Right lobe of liver (tissue), 6 donors: ENCODE measurements at regions not wholly inside any gene's neighbourhood (a gene's known extent, or its start where the extent isn't known, plus 50 kb on each side); places are given as distances from the start of the nearest gene placed in this dataset.
"Not testable (repeated sequence)": the region's sequence is repeated elsewhere in the genome, so short reads cannot be mapped to it uniquely, and the experiment has no call there.

Source experiments
- ATAC-seq, 4 donors: fragments of 200-7000 bp; cut with Tn5 transposase; one replicate each; pipeline ENCODE4 v1.9.1; 2020; ENCODE audit warnings: mild to moderate bottlenecking in 4 of 4, moderate library complexity in 4 of 4
- DNase-seq, 3 donors: peaks; one replicate each; pipeline ENCODE4 v3.0.0-alpha.2; 2020
- H3K27ac ChIP-seq, 3 donors: fragments of 200-600 bp; one replicate each; pipeline ENCODE4 v1.8.0; 2022
- H3K27me3 ChIP-seq, 2 donors: fragments of 200-600 bp; one replicate each; pipeline ENCODE4 v1.8.0; 2022
- H3K36me3 ChIP-seq, 4 donors: fragments of 200-600 bp; sonication (generic) in 1 of 4; one replicate each; pipeline versions ENCODE4 v1.5.1 to v1.8.0; 2017 to 2022; ENCODE audit warnings: control low read depth in 1 of 4
- H3K4me1 ChIP-seq, 4 donors: fragments of 200-600 bp; sonication (generic) in 1 of 4; one replicate each; pipeline versions ENCODE4 v1.5.1 to v1.8.0; 2017 to 2022; ENCODE audit warnings: control low read depth in 1 of 4
- H3K4me3 ChIP-seq, 3 donors: fragments of 200-600 bp; one replicate each; pipeline ENCODE4 v1.8.0; 2022
- H3K9me3 ChIP-seq, 4 donors: fragments of 200-600 bp; sonication (generic) in 1 of 4; one replicate each; pipeline versions ENCODE4 v1.5.1 to v1.8.0; 2017 to 2022; ENCODE audit warnings: control low read depth in 1 of 4
- WGBS: methylation state at CpG from one replicate; pipeline ENCODE4 v1.1.6; 2018; ENCODE audit warnings: low coverage, low lambda C conversion rate; ENCODE audit not compliant: insufficient coverage; ENCODE audit errors: missing lambda C conversion rate; 5-methylcytosine and 5-hydroxymethylcytosine counted together
- intact Hi-C, 2 donors: fragments of 100-400 bp; cut with DNase I; formaldehyde crosslinking; loops; one replicate each; pipeline versions ENCODE4 v1.11.2 to v1.14.1; 2022
- small RNA-seq, 2 experiments: library from RNA; depleted of rRNA; stranded (forward); fragments of <200 nt; gene quantifications; one replicate each; pipeline ENCODE3, GENCODE V24; 2016
- donor health status: DM: no; HTN: yes; CAD: no.
- donor health status: DM: no; HTN: no; CAD: no.
- donor health status: DM: no; HTN: no; CAD: no.
- donor health status: DM: no; HTN: yes; CAD: no.
- donor health status: DM: no; HTN: yes; CAD: no.

GRCh38 chr15:30295150-30295844 lies 98.0 kb downstream of the CHRFAM7A start:
- intact Hi-C loops, H3K4me1 ChIP-seq, H3K27me3 ChIP-seq, DNase-seq, H3K27ac ChIP-seq, ATAC-seq, H3K4me3 ChIP-seq, H3K9me3 ChIP-seq, H3K36me3 ChIP-seq: not testable (repeated sequence)
- no CpG with 5 or more reads among the region's 14 CpGs for WGBS

- intact Hi-C loops, H3K36me3 ChIP-seq, H3K27ac ChIP-seq, H3K4me3 ChIP-seq, DNase-seq, H3K9me3 ChIP-seq, ATAC-seq, H3K4me1 ChIP-seq, H3K27me3 ChIP-seq: not testable (repeated sequence)
- no CpG with 5 or more reads among the region's 3 CpGs for WGBS
Measured at GRCh38 chr15:30303968-30304367, 89.4 kb downstream of the CHRFAM7A start.

Small RNA genes in the stretch of these regions (small RNA-seq; reads per million reads assigned to genes)
- gene RNU6-17P: 0 reads per million in 2 experiments
